Neural crest cell (in vitro differentiated cells): ENCODE measurements at regions not wholly inside any gene's neighbourhood (a gene's known extent, or its start where the extent isn't known, plus 50 kb on each side); places are given as distances from the start of the nearest gene placed in this dataset.

Source experiments
- DNase-seq: peaks from one replicate; pipeline ENCODE4 v3.0.0; 2021; ENCODE audit warnings: low read depth, mixed read lengths, low spot score
- H3K27ac Mint-ChIP-seq: one replicate; pipeline ENCODE4 v1.8.0; 2021; ENCODE audit warnings: mild to moderate bottlenecking, mixed read lengths; ENCODE audit not compliant: unreplicated experiment
- H3K27me3 Mint-ChIP-seq: 2 replicates; pipeline ENCODE4 v1.8.0; 2021; ENCODE audit warnings: low read depth, mild to moderate bottlenecking, mixed read lengths
- H3K36me3 Mint-ChIP-seq: 2 replicates; pipeline ENCODE4 v1.8.0; 2021; ENCODE audit warnings: low read depth, mild to moderate bottlenecking, mixed read lengths
- H3K4me1 Mint-ChIP-seq: 2 replicates; pipeline ENCODE4 v1.8.0; 2021; ENCODE audit warnings: mixed read lengths
- H3K4me3 Mint-ChIP-seq: one replicate; pipeline ENCODE4 v1.8.0; 2021; ENCODE audit warnings: mild to moderate bottlenecking, mixed read lengths
- H3K9me3 Mint-ChIP-seq: 2 replicates; pipeline ENCODE4 v1.8.0; 2021; ENCODE audit warnings: mixed read lengths
- TF ChIP-seq, protein P1 (sequence below): fragments of 200-600 bp; sonication (generic); conservative IDR thresholded peaks from 2 replicates; pipeline ENCODE4 v1.5.0; 2021; ENCODE audit warnings: antibody characterized with exemption, mild to moderate bottlenecking

- DNase-seq: no peak
- no peaks in the 10 kb centered on the region for H3K4me1 Mint-ChIP-seq
- H3K36me3 Mint-ChIP-seq: peaks cover 21% of the 10 kb centered on the region
- TF ChIP-seq, protein P1, sequence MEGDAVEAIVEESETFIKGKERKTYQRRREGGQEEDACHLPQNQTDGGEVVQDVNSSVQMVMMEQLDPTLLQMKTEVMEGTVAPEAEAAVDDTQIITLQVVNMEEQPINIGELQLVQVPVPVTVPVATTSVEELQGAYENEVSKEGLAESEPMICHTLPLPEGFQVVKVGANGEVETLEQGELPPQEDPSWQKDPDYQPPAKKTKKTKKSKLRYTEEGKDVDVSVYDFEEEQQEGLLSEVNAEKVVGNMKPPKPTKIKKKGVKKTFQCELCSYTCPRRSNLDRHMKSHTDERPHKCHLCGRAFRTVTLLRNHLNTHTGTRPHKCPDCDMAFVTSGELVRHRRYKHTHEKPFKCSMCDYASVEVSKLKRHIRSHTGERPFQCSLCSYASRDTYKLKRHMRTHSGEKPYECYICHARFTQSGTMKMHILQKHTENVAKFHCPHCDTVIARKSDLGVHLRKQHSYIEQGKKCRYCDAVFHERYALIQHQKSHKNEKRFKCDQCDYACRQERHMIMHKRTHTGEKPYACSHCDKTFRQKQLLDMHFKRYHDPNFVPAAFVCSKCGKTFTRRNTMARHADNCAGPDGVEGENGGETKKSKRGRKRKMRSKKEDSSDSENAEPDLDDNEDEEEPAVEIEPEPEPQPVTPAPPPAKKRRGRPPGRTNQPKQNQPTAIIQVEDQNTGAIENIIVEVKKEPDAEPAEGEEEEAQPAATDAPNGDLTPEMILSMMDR: no peak
- H3K4me3 Mint-ChIP-seq: no peak overlapping the region
- H3K27me3 Mint-ChIP-seq: no peaks in the 10 kb centered on the region
- H3K9me3 Mint-ChIP-seq: no peaks in the 10 kb centered on the region
- no peak overlapping the region for H3K27ac Mint-ChIP-seq
Observed at GRCh38 chr6:144449911-144450597, 164.9 kb downstream of the UTRN start.

DNA sequence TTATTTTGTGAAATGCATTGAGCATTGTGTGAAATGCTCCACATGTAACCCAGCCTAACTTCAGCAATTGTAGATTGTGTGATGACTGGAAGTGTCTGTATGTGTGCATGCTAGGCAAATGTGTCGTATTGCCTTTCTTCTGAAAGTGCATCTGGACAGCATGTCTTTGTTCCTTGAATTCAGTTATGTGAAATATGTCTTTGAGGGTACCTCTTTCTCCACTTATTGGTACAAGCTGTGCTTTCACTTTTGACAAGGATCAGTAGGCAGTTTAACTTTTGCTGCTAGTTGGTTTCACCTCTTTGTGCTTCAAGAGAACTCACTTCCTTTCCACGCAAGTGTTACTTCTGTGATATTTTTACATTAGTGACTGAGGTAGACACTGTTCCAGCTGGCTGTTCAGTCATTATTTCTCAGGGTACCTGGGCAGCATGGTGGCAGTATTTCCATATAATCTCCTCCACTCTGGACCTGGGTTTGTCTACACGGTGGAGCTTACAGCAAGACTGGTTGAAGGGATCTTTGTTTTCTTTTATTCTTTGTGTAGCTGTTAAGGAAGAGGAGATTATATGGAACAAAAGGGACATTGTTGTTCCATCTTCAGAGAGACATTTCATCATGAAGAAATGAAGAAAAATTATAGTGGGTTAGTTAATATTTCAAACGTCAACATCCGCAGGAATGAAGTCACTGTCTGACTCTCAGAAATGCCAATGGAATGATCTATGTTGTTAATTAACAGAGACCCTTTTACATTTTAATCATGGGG lies 175.4 kb downstream of the UTRN start:
- peaks cover 16% of the 10 kb centered on the region for H3K36me3 Mint-ChIP-seq
- H3K4me1 Mint-ChIP-seq: peaks cover 9% of the 10 kb centered on the region
- TF ChIP-seq, protein P1: no peak
- DNase-seq: no peak
- H3K4me3 Mint-ChIP-seq: no peak overlapping the region
- peak overlapping the region; percentile 68 for H3K27ac Mint-ChIP-seq
- no peaks in the 10 kb centered on the region for H3K27me3 Mint-ChIP-seq
- no peaks in the 10 kb centered on the region for H3K9me3 Mint-ChIP-seq

DNA sequence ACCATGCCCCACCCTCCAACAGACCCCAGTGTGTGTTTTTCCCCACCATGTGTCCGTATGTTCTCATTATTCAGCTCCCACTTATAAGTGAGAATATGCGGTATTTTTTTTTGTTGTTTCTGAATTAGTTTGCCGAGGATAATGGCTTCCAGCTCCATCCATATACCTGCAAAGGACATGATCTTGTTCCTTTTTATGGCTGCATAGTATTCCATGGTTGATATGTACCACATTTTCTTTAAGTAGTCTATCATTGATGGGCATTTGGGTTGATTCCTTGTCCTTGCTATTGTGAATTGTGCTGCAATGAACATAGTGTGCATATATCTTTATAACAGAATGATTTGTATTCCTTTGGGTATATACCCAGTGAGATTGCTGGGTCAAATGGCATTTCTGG lies 176.9 kb downstream of the UTRN start:
- no peaks in the 10 kb centered on the region for H3K9me3 Mint-ChIP-seq

GRCh38 chr6:144466716-144467115 lies 181.6 kb downstream of the UTRN start:
- no peaks in the 10 kb centered on the region for H3K27me3 Mint-ChIP-seq
- H3K9me3 Mint-ChIP-seq: no peaks in the 10 kb centered on the region
- H3K36me3 Mint-ChIP-seq: peaks cover 33% of the 10 kb centered on the region
- no peak overlapping the region for H3K27ac Mint-ChIP-seq
- no peaks in the 10 kb centered on the region for H3K4me1 Mint-ChIP-seq
- no peak overlapping the region for H3K4me3 Mint-ChIP-seq
- no peak for DNase-seq
- TF ChIP-seq, protein P1: no peak

More for the DNA sequence above, 176.9 kb downstream of the UTRN start:
- peaks cover 9% of the 10 kb centered on the region for H3K4me1 Mint-ChIP-seq
- DNase-seq: no peak
- no peak overlapping the region for H3K27ac Mint-ChIP-seq
- H3K27me3 Mint-ChIP-seq: no peaks in the 10 kb centered on the region
- peaks cover 19% of the 10 kb centered on the region for H3K36me3 Mint-ChIP-seq
- no peak overlapping the region for H3K4me3 Mint-ChIP-seq
- TF ChIP-seq, protein P1: no peak

GRCh38 chr6:144467172-144467762 lies 182.1 kb downstream of the UTRN start:
- H3K4me3 Mint-ChIP-seq: no peak overlapping the region
- no peak overlapping the region for H3K27ac Mint-ChIP-seq
- no peaks in the 10 kb centered on the region for H3K9me3 Mint-ChIP-seq
- peaks cover 31% of the 10 kb centered on the region for H3K36me3 Mint-ChIP-seq
- TF ChIP-seq, protein P1: no peak
- H3K4me1 Mint-ChIP-seq: no peaks in the 10 kb centered on the region
- no peak for DNase-seq
- no peaks in the 10 kb centered on the region for H3K27me3 Mint-ChIP-seq
